WERI-Rb-1 (cell line): ENCODE measurements at regions not wholly inside any gene's neighbourhood (a gene's known extent, or its start where the extent isn't known, plus 50 kb on each side); places are given as distances from the start of the nearest gene placed in this dataset.
A peak's percentile ranks its signal among the peaks of the same experiment; 100 is the strongest.

Experiments
- DNase-seq: peaks from one replicate; pipeline ENCODE4 v3.0.0-alpha.2; 2020
- H3K27ac ChIP-seq: fragments of 250-450 bp; sonication (Bioruptor Pico); 2 replicates; pipeline ENCODE4 v1.5.1; 2020; ENCODE audit warnings: mild to moderate bottlenecking, moderate library complexity
- H3K27me3 ChIP-seq: fragments of 250-450 bp; sonication (Bioruptor Pico); 2 replicates; pipeline ENCODE4 v1.5.1; 2021; ENCODE audit warnings: mild to moderate bottlenecking, low read depth, moderate library complexity; ENCODE audit not compliant: insufficient read depth, severe bottlenecking
- H3K36me3 ChIP-seq: fragments of 250-450 bp; sonication (Bioruptor Pico); 2 replicates; pipeline ENCODE4 v1.5.1; 2020; ENCODE audit warnings: mild to moderate bottlenecking, moderate library complexity
- H3K4me3 ChIP-seq: 2 replicates; pipeline ENCODE4 v1.5.1; 2011; ENCODE audit warnings: low read depth, mild to moderate bottlenecking, control low read depth, low read length
- H3K9me3 ChIP-seq: fragments of 250-450 bp; sonication (Bioruptor Pico); 2 replicates; pipeline ENCODE4 v1.5.1; 2021; ENCODE audit warnings: mild to moderate bottlenecking, moderate library complexity; ENCODE audit not compliant: severe bottlenecking
- TF ChIP-seq, protein P1 (sequence below): IDR thresholded peaks from 2 replicates; pipeline ENCODE4 v1.5.1; 2011; ENCODE audit warnings: low read depth, mild to moderate bottlenecking, control low read depth, inconsistent platforms, low read length

DNA sequence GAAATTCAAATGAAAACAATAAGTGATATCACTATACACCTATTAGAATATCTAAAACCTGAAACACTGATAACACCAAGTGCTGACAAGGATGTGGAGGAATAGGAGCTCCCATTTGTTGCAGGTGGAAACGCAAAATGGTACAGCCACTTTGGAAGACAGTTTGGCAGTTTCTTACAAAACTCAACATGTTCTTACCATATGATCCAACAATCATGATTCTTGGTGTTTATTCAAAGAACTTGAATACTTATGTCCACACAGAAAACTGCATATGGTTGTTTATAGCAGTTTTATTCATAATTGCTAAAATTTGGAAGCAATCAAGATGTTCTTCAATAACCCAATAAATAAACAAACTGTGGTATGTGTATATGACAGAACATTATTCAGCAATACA is 107.9 kb downstream of the FHDC1 start:
- H3K9me3 ChIP-seq, result peaks cover 7% of the 10 kb centered on the region
- no peak overlapping the region for H3K4me3 ChIP-seq
- TF ChIP-seq, protein P1, sequence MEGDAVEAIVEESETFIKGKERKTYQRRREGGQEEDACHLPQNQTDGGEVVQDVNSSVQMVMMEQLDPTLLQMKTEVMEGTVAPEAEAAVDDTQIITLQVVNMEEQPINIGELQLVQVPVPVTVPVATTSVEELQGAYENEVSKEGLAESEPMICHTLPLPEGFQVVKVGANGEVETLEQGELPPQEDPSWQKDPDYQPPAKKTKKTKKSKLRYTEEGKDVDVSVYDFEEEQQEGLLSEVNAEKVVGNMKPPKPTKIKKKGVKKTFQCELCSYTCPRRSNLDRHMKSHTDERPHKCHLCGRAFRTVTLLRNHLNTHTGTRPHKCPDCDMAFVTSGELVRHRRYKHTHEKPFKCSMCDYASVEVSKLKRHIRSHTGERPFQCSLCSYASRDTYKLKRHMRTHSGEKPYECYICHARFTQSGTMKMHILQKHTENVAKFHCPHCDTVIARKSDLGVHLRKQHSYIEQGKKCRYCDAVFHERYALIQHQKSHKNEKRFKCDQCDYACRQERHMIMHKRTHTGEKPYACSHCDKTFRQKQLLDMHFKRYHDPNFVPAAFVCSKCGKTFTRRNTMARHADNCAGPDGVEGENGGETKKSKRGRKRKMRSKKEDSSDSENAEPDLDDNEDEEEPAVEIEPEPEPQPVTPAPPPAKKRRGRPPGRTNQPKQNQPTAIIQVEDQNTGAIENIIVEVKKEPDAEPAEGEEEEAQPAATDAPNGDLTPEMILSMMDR, result no peak
- H3K36me3 ChIP-seq, result no peaks in the 10 kb centered on the region
- no peaks in the 10 kb centered on the region for H3K27me3 ChIP-seq
- no peak for DNase-seq
- no peak overlapping the region for H3K27ac ChIP-seq

DNA sequence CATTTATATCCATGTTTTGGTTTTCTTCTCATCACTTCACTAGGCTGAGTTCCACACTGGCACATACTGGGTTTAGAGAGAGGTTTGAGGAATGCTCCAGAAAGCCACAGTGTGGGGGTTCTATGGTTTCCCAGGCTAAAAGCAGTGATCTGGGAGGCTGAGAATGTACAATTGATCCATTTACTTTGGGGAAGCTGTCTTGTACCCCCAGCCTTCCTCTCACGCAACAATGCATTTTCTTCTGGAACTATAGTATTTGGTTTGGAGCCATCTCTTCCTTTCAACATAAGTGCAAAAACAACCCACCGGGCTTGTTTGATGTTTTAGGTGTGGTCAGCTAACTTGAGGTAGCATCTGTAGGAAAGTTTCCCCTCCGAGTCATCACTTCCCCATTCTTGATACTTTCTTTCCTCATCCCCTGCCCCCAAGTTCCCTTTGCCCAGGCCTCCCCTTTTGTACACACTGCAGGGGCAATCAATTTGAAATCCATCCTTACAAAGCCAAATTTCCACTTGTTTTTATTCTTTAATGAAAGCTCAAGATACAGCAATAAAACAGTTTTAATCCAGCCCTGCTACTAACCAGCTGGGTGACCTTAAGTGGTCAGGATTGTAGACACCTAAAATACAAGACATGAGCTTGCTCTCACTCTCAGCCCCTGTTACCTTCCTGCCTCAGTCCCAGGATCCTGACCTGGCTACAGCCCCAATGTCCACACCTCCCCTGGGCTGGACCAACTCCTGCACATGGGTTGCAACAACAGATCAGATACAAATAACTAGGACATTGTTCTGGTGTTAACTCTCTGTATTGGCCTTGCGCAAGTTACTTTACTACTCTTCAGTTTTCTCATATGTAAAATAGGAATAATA is 109.2 kb downstream of the FHDC1 start:
- no peak for DNase-seq
- peaks cover 7% of the 10 kb centered on the region for H3K9me3 ChIP-seq
- TF ChIP-seq, protein P1, result no peak
- H3K27ac ChIP-seq, result no peak overlapping the region
- H3K27me3 ChIP-seq, result no peaks in the 10 kb centered on the region
- H3K36me3 ChIP-seq, result no peaks in the 10 kb centered on the region
- no peak overlapping the region for H3K4me3 ChIP-seq

DNA sequence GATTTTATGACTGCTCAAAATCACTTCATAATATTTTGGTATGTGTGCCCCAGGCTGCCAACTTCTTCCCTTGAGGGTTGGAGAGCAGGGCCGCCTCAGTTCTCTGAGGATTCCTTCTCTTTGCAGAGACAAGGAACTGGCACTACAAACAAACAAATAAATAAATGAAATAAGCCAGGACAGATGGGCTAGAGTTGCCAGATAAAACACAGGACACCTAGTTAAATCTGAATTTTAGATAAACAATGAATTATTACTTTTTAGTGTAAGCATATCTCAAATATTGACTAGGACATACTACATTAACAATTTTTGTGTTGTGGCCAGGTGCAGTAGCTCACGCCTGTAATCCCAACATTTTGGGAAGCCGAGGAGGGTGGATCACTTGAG is 122.5 kb downstream of the FHDC1 start:
- Histone ChIP-seq H3K36me3 (no peaks in the 10 kb centered on the region), H3K9me3 (no peaks in the 10 kb centered on the region), H3K4me3 (no peak overlapping the region), H3K27ac (no peak overlapping the region), H3K27me3 (no peaks in the 10 kb centered on the region)
- TF ChIP-seq, protein P1, result no peak
- no peak for DNase-seq

DNA sequence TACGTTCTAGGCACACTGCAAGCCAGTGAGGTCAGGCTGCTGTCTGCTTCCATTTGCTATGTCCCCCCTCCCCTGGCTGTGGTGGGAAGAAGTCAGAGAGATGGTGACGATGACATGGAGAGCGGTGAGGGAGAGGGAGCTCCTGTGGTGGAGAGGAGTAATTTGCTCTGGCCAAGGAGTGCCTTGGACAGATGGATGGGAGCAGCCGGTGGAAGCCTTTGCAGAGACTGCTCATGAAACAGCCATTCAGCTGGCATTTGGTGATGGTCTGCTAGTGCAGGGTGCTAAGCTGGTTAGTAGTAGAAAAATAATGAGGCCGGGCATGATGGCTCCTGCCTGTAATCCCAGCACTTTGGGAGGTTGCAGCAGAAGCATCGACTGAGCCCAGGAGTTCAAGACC is 124.1 kb downstream of the FHDC1 start:
- DNase-seq, result peak; percentile 73
- no peaks in the 10 kb centered on the region for H3K27me3 ChIP-seq
- H3K4me3 ChIP-seq, result no peak overlapping the region
- H3K27ac ChIP-seq, result no peak overlapping the region
- H3K36me3 ChIP-seq, result no peaks in the 10 kb centered on the region
- no peaks in the 10 kb centered on the region for H3K9me3 ChIP-seq
- TF ChIP-seq, protein P1, result no peak

DNA sequence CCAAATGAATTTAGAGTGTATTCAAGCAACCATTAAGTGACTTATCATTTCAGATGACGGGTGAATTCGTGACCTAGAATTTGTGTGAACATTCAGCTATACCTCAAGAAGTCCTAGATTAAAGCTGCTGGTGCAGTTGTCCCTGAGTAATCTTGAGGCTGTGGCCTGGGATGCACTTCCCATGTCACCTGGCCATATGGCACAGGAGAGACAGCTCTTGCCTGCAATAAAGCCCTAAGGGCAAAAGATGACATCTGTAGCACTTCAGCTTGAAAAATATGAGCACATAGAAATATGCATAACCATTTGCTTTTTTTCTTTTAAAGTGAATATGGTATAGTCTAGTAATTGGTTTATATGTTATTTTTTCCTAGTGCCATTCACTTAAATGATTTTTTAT is 125.8 kb downstream of the FHDC1 start:
- peak; percentile 84 for DNase-seq
- Histone ChIP-seq H3K27me3 (no peaks in the 10 kb centered on the region), H3K27ac (no peak overlapping the region; the same call in 1 of the 2 replicates), H3K9me3 (no peaks in the 10 kb centered on the region), H3K4me3 (no peak overlapping the region), H3K36me3 (no peaks in the 10 kb centered on the region)
- TF ChIP-seq, protein P1, result no peak

DNA sequence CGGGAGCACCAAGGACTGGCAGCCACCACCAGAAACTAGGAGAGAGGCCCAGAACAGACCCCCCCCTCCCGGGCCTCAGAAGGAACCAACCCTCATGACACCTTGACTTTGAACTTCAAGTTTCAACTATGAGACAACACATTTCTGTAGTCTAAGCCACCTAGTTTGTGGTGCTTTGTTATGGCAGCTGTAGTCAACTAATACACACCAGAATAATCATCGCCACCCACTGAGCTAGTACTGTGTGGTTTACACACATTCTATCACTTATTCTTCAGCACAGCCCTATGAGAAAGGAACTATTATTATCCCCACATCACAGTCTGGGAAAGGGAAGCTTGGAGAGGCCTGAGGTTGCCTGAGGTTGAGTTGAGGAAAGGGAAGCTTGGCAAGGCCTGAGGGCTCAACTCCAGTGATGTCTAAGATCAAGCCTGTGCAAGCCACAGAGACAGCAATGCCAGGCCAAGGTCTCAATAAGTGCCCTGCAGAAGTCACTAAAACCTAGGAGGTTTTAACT is 126.6 kb downstream of the FHDC1 start:
- TF ChIP-seq, protein P1, result no peak
- no peaks in the 10 kb centered on the region for H3K36me3 ChIP-seq
- peak overlapping the region; percentile 9 for H3K27ac ChIP-seq
- H3K9me3 ChIP-seq, result no peaks in the 10 kb centered on the region
- no peak for DNase-seq
- H3K4me3 ChIP-seq, result no peak overlapping the region
- H3K27me3 ChIP-seq, result no peaks in the 10 kb centered on the region
